GM23338 (cell line): ENCODE measurements at regions not wholly inside any gene's neighbourhood (a gene's known extent, or its start where the extent isn't known, plus 50 kb on each side); places are given as distances from the start of the nearest gene placed in this dataset.

Source experiments
- CTCF ChIP-seq, 2 experiments: fragments of 200-600 bp in 1 of 2; sonication (generic) in 1 of 2; conservative IDR thresholded peaks; 2 replicates each; pipeline versions ENCODE4 v1.5.1 to v1.6.1; 2016 to 2017; ENCODE audit warnings: antibody characterized with exemption in 2 of 2, low read depth in 2 of 2, mild to moderate bottlenecking in 2 of 2, moderate library complexity in 1 of 2
- ETS1 ChIP-seq: IDR thresholded peaks from 2 replicates; pipeline ENCODE4 v1.6.1; 2016; ENCODE audit warnings: antibody characterized with exemption
- EZH2 ChIP-seq: fragments of 200-600 bp; sonication (generic); IDR thresholded peaks from one replicate; pipeline ENCODE4 v1.8.0; 2017; ENCODE audit warnings: antibody characterized with exemption, mild to moderate bottlenecking, low read depth; ENCODE audit not compliant: unreplicated experiment
- EZH2phosphoT487 ChIP-seq: fragments of 200-600 bp; sonication (generic); IDR thresholded peaks from one replicate; pipeline ENCODE4 v1.8.1; 2018; ENCODE audit warnings: antibody characterized with exemption; ENCODE audit not compliant: unreplicated experiment
- JUNB ChIP-seq: IDR thresholded peaks from one replicate; pipeline ENCODE4 v1.6.1; 2016; ENCODE audit warnings: antibody characterized with exemption; ENCODE audit not compliant: unreplicated experiment
- POLR2AphosphoS5 ChIP-seq: IDR thresholded peaks from 2 replicates; pipeline ENCODE4 v1.6.1; 2016; ENCODE audit warnings: antibody characterized with exemption, low read depth
- REST ChIP-seq: IDR thresholded peaks from one replicate; pipeline ENCODE4 v1.6.1; 2018; ENCODE audit warnings: antibody characterized with exemption; ENCODE audit not compliant: unreplicated experiment
- ZNF331 ChIP-seq: fragments of 250-450 bp; sonication (Bioruptor Pico); IDR thresholded peaks from 2 replicates; pipeline ENCODE4 v1.5.0; 2020; ENCODE audit warnings: low read depth, mild to moderate bottlenecking, moderate library complexity

- no peak for TF ChIP-seq CTCF (conservative IDR thresholded peaks at IDR 0.05; ENCODE audit: low read depth in 2 of 2)
- no peak for TF ChIP-seq JUNB
- TF ChIP-seq EZH2 = no peak
- TF ChIP-seq POLR2AphosphoS5 = no peak
- no peak for TF ChIP-seq REST
- TF ChIP-seq ZNF331 (CRISPR knock-in tag) = no peak
- no peak for TF ChIP-seq ETS1
- no peak for TF ChIP-seq EZH2phosphoT487
Measured at GRCh38 chr5:42021923-42022322, 96.8 kb downstream of the FBXO4 start.
